DMS 273 treated with DMSO at 0.1 percent for 48 hours (cell line): ENCODE measurements at regions not wholly inside any gene's neighbourhood (a gene's known extent, or its start where the extent isn't known, plus 50 kb on each side); places are given as distances from the start of the nearest gene placed in this dataset.

ENCODE experiments used
- DNase-seq: peaks from one replicate; lab custom pipeline; 2025; lab: John Stamatoyannopoulos, UW

DNA sequence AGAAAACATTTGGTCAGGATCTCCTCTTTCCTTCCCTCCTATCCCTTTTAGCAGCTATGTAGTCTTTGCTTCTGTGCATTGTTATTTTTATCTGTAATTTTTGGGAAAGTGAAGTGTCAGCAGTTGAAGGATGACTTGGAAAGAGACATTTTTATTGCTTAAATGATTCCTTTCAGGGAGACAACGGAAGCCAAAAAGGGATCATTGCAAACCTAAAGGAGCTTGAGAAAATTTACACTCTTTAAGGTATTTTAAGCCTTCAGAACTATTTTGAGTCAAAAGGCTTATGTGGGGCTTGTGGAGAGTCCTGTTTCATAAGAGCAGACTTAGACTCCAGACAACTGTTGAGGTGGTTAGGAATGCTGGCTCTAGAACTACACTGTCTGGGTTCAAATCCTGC lies 281.6 kb downstream of the KIF4B start:
- DNase-seq: no peak

DNA sequence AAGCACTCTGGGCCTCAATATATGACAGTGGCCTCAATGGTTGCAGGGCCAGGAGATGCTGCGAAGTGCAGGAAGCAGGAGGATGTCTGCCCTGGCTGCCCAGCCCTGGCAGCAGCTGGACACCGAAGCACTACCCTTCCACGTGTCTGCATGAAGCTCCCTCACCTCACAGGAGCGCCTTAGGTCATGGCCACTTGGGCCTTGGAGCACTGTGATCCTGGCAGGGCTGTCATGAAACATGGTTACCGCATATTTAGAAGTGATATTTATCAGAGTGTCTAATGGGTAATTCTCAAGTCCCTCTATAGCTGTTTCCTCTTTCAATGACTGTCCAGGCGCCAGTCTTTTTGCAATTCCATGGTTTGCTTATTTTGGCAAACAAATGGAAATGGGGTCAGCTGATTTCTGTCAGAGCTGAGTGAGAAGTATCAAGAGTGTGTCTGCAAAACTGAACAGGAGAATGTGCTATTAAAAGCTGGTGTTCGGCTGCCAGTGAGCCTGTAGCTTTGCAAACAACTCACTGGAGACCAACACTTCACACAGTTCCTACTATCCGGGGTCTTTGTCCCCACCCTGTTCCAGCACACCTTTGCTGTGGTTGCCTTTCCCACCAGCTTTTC lies 285.9 kb downstream of the KIF4B start:
- no peak for DNase-seq

DNA sequence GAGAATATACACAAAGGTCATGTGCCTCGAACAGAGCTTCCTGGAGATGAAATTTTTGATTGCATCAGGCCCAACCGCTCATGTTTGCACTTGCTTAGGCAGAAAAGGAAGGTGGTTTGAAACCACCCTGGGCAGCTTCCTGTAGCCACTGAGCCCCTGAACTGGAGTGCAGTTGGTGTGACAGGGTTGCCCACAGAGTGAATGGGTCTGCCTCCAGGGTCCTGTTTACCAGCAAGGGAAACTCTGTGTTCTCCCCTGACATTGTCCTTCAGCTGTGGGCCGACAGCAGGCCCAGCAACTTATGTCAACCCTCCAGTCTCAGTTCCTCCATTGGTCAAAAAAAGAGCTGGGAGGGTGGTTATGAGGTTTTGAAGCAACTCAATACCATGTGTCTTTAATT lies 289.6 kb downstream of the KIF4B start:
- DNase-seq: no peak

DNA sequence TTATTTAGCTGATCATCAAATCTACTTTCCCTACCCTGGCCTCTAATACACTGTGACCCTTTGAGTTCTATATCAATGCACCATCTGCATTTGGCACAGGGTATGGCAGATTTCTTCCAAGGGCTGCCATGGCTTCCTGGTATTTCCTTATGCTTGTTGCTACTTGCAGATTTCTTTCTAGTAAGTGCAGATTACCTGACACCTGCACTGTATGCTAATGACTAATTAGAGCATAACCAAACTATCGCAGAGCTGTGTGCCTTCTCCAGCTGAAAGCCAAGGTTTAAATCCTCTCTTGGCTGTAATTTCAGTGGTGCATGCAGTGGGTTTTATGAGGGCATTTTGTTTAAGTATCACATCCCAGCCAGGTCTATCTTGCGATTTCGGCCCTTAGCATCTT lies 293.7 kb downstream of the KIF4B start:
- DNase-seq: no peak

DNA sequence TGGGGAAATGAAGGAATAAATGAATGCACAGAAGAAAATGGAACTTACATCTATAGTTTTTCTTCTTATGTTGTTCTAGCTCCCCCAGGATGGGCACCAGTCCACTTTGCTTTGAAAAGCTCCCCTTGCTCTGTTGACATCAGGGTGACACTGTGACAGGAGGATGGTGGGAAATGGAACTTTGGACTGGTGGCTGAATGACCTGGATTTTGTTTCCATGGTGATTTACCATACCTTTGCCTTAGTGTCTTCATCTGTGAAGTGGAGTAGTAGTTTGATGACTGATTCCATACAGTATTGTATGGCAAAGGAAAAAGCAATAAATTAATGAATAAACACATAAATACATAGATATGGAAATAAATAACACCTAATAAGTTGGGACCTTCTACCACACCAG lies 294.7 kb downstream of the KIF4B start:
- no peak for DNase-seq

DNA sequence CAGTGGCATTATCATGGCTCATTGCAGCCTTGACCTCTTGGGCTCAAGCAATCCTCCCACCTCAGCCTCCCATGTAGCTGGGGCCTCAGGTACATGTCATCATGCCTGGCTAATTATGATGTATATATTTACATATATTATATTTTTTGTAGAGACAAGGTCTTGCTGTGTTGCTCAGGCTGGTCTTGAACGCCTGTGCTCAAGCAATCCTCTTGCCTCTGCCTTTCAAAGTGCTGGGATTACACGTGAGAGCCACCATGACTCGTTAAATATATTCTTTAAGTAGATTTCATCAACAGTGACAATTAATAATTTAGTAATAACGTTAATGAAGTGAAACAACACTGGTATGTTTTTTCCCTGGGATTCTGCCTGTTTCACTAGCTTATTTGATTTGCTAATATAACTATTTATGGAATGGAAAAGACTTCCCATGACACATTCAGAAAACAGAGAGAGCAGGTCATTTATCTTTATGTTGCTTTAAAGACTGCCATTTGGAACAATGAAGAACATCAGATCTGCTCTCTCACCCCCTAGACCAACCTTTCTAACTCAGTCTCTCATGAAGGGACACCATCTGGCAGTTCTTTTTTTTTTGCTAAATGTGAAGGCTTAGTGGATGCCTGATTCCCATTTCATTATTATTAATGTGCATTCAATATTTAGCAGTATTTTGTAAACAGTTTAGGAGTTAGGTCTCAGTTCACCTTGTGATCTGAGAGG lies 295.6 kb downstream of the KIF4B start:
- no peak for DNase-seq

DNA sequence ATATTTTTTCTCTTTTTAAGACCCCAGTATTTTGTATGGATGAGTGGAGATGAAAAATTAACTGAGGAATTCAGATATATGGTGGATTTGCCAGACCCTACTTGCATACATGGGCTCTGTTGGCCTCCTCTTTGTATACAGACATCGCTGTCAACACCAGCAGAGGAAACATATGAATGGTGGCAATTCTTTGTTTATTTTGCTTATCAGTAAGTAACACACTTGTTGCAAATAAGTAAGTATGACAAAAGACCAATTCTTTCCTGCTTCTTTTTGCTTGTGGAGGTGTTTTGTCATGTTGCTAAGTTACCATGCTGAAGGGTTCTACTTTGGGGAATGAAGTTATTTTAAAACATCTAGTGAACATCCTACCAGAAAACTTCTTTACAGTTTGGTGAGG lies 298.2 kb downstream of the KIF4B start:
- no peak for DNase-seq

DNA sequence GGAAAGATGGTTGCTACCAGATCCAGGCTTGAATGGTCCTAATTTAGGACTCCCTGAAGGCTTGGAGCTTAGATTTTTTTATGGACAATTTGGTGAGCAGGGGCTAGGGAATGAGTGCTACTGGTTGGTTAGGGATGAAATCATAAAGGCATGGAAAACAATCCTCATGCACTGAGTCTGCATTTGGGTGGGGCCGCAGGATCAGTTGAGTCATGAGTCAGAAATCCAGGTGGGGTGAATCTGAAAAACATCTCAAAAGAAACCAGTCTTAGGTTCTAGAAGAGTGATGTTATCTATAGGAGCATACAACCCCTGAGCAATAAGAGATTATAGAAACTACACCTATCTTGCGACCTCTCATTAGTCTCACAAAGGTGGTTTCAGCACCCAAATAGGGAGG lies 300.0 kb downstream of the KIF4B start:
- no peak for DNase-seq

DNA sequence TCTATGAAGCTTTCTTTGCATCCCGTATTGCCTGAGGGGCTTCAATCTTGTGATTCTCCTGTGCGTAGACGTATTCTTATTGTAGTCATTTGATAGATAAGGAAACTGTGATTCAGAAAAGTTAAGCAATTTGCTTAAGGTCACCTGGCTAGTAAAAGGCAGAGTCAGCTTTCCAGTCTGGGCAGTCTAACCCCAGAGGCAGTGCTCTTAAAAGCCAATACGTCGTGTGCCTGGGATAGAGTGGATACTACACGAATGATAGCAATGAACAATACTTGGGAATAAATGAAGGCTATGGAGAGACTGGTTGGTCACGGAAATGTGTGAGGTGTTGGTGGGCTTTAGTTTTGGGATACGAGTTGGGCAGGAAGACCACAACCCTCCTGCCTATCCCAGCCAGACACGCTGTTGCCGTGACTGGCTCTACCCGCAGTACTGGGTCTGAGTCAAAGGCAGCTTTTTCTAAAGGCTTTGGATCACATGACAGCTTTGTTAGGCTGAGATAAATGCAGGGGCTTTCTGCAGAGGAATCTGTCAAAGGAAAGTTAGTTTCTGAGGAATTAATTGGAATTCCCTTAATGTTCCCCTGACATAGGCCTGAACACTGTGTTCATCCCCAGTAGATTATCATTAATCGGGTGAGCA lies 302.6 kb downstream of the KIF4B start:
- DNase-seq: no peak

DNA sequence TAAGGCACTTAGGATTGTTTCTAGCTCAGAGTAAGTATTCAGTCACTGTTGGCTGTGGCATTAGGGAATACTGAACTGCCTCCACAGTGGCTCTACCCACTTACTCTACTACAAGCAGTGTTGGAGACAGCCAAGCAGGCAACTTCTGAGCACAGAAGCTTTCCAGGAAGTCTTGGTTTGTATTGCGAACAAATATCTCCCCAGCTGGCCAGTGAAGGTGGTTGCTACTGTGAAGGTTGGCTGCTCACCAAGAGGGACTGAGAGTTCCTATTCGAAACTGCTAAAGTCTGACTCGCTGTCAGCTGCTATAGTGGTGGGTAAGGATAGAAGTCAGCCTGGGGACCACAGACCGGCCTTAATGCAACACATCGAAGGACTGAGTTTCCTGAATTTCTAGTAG lies 319.1 kb downstream of the KIF4B start:
- DNase-seq: no peak

DNA sequence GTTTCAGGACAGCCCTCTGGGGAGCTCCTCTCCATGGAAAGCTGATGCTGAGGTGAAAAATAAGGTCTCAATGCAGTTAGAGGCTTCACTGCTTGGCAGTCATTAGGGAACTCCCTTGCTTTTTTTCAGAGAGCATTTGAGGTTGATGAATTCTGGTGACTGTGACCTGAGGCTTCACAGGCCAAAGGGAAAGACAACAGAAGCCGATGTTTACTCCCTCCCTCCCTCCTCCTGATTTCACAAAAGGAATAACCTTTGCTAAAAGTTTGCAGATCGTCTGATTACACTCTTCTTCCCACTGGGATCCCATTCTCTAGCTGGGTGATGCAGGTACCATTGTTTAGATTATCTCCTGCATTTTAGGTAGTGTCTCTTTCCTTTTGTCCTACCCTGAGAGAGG lies 329.4 kb downstream of the KIF4B start:
- no peak for DNase-seq

DNA sequence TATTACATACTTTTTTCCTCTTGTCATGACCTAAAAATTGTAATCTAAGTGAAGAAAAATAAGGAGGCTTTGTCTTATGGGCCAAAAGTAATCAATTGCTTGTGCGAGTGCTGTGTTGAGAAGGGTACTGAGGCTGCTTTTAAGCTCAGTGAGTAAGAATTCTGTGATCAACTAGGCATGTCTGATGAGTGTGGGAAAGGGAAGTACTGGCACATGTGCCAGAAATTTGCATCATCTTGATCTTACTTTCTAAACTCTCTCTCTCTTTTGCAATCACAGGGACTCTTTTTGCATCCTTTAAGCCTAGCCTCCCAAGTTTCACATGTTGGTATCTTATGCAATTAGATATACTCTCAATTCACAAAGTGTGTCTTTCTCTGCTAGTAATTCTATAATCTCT lies 329.9 kb downstream of the KIF4B start:
- no peak for DNase-seq

DNA sequence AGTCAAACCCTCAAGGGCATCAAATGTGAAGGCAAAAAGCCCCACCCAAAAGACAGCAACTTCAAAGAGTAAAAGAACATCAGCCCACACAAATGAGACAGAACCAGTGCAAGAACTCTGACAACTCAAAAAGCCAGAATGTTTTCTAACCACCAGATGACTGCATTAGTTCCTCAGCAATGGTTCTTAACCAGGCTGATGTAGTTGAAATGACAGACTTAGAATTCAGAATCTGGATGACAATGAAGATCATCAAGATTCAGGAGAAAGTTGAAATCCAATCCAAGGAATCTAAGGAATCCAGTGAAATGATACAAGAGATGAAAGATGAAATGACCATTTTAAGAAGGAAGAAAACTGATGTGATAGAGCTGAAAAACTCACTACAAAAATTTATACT lies 339.7 kb downstream of the KIF4B start:
- DNase-seq: no peak

DNA sequence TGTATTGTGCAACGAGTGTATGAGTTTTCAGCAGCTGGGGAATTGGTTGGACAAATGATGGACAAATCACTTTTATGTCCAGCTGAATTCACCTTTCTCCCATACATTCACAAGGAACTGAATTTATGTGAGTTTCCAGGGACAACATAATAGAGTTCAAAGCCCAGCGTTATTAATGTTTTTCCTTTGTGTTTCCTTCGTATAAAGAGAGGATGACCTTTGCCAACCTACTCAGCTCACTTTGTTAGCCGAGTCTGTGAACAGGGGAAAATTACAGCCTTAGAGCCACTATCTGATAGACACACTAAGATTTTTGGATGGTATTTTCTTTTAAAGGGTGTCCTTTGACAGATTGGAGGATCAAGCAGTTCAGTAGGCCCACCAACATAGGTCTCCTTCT lies 352.5 kb downstream of the KIF4B start:
- no peak for DNase-seq

DNA sequence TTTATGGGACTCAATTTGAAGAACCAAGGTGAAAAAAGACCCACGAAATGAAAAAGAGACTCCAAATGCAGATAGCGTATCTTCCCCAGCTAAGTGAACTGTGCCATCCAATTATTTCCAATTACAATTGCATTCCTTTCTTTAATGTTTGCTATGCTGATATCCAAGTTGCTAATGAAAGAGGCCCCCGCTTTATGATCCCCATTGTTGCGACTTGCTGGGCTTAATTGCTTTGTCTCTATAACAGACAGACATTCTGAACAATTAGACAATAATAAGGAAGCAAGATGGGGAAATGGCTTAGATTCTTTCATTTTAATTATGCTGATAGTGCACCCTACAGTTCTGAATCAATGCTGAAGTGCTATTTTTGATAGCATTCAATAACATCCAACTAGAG lies 354.3 kb downstream of the KIF4B start:
- no peak for DNase-seq

DNA sequence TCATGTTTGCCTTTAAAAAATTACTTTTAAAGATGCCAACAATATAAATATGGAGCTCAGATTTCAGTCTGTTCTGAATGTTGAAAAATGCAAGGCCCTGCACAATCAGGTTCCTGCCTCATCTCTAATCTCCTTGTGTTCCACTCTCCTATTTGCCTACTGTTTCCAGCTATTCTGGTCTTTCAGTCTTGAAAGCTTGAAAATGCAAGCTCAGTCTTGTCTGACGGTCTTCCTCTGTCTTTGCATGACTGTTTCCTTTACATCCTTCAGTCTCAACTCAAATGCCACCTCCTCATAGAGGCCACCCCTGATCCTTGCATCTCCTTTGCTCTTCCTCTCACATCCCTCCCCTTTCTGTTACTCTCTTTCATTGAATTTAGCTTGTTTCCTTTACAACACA lies 354.9 kb downstream of the KIF4B start:
- no peak for DNase-seq

DNA sequence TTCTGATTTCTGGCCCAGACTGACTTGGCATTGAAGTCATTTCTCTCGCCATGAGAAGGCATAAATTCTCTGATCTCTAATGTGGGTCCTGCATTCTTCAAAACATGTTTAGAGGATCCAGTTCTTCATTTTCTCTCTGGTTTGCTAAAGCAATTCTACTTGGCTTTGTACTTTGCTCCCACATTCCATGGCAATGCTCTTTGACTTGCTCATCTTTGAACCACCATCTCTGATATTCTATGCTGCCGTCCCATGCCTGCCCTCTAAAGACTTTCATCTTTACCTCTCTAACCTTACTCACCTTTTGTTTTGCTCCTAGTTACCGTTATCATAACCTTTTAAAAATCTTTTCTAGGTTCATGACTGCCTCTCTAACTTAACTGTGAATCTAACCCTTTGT lies 366.9 kb downstream of the KIF4B start:
- DNase-seq: no peak

DNA sequence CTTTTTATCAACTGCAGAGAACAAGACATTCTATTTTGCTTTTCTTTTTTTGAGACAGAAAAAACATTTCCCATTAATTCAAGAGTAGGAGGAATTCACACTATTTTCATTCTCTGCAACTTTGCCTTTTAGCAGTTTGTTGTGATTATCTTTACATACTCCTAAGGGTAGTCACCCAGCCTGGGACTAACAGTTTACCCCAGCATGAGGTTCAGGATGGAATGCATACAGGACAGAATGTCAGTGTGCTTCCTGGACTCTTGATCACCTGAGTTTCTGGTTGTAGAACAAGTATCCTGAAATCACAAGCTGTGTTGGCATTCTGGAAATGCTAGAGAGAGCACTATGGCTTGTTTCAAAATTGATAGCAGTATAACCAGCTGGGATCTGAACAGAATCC lies 368.1 kb downstream of the KIF4B start:
- DNase-seq: no peak

DNA sequence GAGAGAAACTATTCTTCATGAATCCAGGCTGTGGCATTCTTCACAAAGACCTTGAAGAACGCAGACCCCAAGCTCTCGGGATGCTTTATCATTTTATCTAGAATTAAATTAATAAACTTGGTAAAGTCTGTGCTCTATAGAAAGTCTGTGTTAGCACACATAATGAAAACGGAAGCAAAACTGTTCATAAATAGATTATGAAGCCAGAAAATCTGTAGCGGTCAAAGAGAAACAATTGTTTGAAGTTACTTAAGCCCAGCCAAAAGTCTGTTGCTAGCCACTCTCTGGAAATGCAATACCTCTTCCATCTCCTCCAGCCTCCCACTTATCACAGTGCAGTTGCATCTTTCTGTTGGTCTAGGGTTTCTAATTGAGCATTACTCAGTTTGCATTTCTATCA lies 375.9 kb downstream of the KIF4B start:
- DNase-seq: no peak

DNA sequence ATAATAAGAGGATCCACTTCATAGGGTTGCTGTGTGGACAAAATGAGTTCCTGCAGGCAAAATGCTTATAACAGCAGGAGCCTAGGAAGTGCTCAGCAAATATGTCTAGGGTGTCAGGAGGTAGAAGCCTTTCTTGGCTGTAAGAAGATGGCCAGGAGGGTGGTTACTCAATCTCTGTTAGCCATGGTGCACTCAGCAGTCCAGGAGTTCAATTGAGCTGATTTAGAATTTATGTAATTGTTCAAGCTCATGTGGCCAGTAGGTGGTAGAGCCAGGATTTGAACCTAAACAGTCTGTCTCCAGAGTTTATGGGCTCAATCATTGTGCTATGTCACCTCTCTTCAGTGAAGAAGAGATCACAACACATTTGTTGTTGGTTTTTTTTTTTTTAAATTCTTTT lies 381.2 kb downstream of the KIF4B start:
- DNase-seq: no peak

DNA sequence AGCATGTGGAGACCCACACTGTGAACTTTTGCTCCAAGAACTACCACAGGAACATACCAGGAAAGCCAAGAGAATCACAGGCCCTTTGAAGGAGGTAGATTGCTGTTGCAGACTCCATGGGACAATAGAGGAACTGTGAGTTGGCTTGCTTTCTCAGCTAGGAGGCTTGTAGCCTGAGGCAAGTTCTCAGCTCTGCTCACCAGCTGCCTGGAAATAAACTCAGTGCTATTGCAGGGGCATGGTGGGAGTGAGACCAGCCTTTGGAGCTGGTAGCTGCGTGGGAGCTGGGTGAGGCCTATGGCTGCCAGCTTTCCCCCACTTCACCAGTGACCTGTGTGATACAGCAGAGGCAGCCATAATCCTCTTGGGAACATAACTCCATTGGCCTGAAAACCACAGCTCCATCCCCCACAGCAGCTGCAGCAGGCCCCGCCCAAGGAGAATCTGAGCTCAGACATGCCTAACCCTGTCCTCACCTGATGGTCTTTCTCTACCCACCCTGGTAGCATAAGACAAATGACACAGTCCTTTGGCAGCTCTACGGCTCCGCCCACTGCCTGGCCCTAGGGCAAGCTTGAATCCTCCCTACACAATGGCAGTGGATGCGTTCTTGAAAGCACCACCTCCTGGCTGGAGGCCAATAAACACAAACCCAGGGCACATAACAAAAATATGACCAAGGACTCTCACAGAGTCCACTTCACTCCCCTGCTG lies 389.5 kb downstream of the KIF4B start:
- no peak for DNase-seq

DNA sequence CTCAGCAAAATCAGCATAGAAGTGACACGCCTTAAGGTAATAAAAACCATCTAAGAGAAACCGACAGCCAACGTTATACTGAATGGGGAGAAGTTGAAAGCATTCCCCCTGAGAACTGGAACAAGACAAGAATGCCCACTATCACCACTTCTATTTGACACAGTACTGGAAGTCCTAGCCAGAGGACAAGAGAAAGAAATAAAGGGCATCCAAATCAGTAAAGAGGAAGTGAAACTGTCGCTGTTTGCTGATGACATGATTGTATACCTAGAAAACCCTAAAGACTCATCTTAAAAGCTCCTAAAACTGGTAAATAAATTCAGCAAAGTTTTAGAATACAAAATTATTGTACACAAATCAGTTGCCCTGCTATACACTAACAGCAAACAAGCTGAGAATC lies 393.3 kb downstream of the KIF4B start:
- no peak for DNase-seq

DNA sequence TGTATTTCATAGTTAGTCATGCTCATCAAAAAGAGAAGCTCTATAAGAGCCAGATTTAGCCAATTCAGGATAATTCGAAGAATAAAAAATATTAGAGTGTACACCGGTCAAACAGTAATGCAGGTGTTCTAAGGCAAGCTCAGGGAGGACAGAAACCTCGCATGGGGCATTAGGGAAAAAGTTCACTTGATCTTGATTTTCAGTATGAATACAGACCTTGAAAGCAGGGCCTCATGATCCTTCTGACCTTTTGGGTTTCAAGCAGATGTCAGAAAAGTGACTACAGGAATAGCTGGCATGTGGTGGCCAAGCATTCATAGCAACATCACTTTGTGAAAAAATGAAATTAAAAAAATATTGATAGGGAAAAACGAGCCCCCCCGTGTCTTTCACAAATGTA lies 394.9 kb downstream of the KIF4B start:
- DNase-seq: no peak
